ENCODE measurements at regions not wholly inside any gene's neighbourhood (a gene's known extent, or its start where the extent isn't known, plus 50 kb on each side); places are given as distances from the start of the nearest gene placed in this dataset.
"Not testable (repeated sequence)": the region's sequence is repeated elsewhere in the genome, so short reads cannot be mapped to it uniquely, and the experiment has no call there.

DNA sequence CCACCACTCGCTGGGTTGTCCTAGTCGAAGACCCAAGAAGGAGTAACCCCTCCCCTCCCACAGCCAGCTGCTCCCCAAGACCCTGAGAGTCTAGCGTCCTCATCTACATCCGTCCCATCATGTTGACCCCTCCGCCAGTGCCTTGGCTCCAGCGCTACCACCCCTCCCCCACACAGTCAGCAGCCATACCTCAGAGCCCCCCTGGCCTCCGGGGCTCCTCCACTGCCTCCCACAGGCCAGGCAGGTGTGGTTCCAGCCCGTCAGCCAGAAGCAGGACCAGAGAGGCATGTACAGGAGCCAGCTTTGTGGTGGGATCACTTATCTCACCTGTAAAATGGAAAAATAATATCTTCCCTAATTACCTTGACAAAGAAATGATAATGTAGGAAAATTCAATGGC, 51.5 kb upstream of the PHF21B start:
- no peak for DNase-seq

DNA sequence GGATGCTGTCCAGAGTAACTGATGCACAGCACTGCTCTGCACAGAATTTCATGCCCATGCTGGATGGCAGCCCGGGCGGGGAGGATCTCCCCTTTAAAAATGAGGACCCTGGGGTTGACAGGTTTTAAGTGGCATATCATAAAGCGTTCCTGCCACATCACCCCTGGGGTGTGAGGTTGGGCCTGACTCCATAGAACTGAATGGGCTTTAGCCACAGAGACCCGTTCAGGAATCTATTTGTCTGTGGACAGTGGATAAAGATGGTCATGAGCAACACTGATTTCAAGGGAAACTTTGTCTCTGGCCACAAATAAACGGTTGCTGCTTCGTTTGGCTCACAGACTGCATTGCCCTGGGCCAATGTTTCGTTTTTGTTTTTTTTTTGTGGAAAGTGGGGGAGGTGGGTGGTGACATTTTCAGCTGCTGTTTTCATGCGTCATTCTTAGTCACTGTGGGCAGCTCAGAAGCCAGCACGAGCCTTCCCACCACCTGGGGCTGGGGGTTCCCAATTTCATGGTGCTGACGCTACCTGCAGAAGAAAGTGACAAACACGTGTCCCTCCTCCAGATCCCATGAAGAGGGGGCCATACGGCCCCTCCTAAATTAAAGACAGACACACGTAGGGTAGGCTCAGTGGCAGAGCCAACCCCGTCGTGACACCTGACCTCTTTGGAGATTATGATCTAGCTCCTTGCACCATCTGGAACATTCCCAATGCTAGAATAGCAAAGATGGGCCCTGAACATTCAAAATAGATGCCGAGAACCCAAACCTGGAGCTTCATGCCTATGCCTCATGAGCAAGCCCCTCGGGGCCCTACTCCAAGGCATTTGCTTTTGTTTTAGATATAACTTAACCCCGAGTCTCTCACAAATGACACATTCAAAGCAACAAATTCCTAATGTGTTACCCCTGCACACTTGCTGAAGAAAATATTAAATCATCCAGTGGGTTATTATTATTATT, 54.8 kb upstream of the PHF21B start:
- no peak for DNase-seq

DNA sequence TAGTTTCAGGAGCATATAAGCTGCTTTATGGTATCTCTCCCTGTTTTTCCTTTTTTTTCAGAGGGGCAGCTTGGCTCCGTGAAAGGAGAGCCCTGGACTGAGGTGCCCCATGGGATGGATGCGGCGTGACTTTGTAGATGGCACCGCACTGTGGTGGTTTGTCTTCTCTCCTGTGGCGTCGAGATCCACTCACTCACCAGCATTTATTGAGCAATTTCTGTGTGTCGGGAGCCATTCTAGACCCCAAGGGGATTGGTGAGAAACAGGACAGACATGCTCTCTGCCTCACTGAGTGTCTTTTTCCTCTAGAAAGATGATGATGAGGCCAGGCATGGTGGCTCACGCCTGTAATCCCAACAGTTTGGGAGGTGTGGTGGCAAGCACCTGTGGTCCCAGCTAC, 55.9 kb upstream of the PHF21B start:
- DNase-seq, result no peak

DNA sequence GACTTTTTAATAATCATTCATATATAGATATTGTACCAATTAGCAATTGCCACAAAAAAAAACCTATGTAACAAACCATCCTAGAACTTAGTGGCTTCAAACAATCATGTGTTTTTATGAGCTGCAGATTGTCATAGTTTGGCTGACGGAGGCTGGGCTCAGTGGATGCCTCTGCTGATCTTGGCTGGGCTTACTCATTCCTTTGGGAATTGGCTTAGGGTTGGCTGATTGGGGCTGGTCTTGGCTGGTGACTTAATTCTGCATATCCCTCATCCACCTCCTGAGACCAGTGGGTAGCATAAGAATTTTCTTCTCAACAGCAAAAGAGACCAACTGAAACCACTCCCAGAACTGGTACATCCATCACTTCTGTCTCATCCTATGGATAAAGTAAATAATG, 57.9 kb upstream of the PHF21B start:
- no peak for DNase-seq

DNA sequence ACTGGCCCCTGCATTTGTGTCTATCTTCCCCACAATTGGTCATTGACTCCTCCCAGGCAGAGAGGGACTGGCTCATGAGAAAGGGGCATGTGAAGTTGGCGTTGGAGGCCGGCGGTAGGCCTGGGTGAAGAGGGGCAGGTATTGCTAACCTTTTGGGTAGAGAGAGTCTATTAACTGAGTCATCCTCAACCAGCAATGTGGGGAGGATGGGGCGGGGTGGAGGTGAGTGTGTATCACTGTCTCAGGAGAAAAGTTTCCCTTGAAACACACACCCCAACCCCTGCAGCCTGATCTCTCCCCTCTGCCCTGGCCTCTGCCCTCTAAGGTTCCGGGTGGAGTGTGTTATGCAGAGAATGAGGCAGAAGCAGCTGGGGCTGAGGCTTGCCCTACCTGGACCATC, 60.1 kb upstream of the PHF21B start:
- no peak for DNase-seq

DNA sequence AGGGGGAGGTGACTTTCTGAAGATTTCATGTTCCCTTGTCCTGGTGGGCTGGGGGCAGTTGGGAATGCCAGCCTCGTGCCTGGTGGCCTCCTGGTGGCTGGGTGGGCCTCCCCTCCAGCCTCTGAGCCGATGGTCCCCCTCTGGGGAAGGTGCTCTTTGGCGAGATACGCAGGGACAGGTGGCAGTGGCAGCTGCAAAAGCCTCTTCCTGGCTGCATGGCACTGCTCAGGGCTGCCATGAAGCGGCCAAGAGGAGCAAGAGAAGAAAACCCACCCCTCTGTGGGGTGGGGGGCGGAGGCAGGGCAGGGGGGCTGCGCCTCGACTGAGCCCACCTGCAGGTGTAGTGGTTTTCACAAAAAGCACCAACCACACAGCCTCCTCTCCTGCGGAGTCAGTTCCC, 61.8 kb upstream of the PHF21B start:
- no peak for DNase-seq

DNA sequence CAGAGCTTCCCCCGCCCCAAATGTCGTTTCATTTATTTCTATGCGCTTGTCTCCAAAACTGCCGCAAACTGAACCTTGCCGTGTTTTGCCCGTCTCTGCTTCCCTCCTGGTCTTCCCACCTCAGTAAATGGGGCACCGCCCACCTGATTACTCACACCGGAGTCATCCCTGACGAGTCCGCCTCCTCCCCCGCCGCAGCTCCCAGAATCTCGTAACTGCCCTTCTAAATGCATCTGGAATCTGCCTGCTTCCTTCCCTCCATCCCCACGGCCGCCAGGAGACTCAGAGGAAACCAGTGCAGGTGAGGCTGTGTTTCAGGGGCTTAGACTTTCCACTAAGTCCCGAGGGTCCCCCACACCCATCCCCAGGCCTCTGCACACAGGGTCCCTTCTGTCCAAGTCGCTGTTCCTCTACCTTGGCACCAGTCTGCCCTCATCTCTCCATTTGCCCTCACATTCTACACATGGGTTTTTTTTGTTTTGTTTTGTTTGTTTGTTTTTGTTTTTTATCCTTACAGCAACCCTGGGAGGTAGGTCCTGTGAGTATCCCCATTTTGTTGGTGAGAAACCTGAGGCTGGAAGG, 62.6 kb upstream of the PHF21B start:
- no peak for DNase-seq

DNA sequence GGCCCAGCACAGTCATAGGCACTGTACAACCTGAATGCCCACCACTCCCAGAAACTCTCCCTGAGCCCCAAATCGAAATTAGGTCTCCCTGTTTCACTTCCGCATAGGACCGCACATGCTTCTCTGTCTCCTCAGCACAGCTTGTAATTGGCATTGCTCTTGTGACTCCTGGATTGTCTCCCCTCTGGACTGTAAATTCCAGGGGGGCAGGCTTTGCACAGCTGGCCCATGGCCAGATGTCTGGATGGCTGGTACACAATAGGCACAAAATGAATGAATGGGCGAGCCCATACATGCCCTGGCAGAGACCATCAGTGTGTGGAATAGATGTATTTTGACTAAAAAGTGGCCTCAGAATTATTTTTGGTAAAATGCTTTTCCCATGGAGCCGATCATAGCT, 63.3 kb upstream of the PHF21B start:
- DNase-seq, result no peak

DNA sequence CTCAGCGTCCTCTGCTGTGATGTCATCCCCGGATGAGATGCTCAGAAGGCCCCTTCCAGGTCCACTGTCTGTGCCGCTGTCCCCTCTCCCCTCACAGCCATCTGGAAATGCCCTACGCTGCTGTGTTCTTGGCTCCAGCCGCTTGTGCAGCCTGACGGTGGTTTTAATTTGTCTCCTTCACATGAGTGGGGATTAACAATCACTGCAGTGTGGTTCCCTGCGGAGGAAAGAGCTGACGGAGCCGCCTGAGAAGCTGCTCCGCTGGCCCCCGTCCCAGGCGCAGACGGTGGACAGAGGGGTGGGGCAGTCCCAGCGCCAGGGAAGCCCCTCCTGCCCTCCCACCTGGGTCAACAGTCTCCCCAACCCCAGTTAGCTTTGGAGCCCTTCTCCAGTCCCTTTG, 67.5 kb upstream of the PHF21B start:
- DNase-seq, result no peak

DNA sequence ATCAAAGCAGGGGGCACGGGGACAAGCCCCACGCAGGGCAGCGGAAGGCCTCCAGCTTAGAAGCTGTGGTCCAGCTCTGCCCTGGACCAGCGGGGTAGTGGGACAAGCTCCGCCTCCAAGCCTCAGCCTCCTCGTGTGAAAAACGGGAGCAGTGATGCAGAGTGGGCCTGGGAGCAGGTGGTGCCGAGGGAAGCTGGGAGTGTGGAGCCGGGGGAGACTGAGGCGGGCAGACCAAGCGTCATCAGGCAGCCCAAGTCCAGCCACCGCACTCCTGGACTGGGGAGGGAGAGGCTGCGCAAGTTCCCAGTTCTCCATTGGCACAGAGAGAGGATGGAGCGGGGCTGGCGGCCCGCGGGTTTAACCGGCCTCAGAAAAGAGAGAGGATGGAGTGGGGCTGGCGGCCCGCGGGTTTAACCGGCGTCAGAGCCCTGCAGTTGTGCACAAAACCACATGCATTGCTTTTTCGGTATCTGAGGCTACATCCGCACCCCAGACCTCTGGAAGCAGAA, 68.1 kb upstream of the PHF21B start:
- no peak for DNase-seq

DNA sequence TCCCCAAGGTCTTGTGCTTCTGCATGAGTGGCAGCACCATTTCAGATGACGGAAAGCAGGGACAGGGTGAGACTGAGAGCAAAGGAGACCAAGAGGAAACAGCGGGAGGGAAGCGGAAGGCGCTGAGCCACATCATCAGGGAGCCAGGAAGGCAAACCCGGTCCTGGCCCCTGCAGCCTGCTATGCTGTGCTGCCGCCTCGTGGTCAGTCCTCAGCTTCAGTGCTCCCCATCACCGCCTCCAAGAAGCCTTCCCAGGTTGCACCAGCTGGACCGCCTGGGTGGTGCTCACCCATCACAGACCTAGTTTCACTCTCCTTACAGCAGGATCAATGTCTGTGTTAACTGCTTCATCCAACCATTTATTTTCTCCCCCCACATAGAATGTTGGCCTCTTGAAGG, 73.0 kb upstream of the PHF21B start:
- DNase-seq, result no peak

DNA sequence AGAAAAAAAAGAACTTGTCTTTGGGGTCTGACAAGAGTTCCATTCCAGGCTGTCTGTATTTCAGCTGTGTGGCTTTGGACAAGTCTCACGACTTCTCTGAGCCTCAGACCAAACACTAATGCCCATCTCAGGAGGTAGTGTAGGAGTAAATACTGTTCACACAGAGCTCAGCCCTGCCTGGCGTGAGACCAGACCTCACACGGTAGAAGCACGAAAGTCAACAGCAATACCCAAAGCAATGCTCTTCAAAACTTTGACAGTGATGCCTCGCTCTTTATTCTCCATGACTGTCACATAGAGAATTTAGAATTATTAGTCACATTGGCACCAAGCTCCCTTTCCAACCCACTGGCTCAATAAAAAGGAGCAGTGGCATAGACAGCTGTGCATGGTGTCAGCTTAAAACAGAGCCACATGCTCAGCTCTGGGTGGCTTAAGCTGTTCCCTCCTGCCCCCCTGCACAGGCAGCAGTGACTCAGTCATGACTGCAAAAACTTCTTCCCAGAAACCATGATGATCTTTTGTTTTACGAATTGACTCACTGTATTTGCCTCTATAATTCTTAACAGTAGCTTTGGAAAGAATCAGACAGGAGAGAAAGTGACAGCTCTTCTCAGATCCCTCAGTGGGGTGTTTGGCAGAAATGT, 74.0 kb upstream of the PHF21B start:
- no peak for DNase-seq

DNA sequence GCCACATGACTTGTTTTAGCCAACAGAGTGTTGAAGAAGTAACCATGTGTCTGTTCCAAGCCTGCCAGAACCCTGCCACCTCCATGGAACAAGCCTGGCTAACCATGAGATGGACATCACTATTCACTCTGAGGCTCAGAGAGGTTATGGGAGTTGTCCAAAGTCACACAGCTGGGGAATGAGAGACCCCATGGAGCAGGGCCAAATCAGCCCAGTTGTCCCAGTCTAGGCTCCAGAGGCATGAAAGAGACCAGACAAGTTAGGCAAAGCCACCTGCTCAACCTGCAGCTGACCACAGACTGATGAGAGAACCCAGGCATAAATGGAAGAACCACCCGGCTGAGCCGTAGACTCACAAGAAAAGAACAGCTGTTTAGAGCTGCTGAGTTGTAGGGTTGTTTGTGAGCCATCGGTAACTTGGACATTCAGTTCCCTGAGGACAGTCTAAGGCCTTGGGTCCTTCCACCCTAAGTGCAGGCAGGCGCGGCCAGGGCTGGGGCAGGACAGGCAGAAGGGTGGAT, 74.7 kb upstream of the PHF21B start:
- no peak for DNase-seq

DNA sequence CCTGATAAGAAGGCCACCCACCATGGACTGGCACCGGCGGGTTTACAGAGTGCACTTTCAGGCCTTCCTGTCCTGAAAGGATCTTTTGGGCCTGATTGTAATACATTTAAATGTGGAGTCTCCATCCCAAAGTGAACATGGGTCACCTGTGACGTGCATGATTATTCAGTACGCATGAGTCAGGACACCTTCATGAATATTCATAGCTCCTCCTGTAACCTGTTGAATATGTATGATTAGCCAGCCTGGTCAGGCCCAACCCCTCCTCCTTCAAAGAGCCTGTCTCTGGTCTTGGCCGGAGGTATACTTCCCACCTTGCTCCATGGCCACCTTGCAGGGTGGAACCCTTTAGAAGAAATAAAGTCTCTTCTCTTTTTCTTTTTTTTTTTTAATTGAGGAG, 75.9 kb upstream of the NUP50 start:
- no peak for DNase-seq

DNA sequence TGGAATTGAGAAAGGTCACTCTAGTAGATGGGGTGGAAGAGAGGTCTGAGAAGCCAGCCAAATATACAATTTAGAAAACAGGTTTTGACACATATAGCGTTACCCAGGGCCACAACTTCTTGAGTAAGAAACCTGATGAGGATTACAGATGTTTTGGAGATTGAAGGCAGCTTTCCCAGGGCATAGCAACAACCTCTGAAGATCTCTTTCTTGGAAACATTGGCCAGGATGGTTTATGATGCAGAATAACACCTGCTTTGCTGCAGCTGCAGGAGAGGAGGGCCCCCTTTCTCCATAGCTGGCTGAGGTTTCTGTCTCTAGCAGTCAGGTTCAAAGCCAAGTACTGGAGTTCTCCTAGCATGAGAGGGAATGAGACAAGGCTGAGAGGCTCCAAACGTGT, 75.1 kb upstream of the NUP50 start:
- no peak for DNase-seq

DNA sequence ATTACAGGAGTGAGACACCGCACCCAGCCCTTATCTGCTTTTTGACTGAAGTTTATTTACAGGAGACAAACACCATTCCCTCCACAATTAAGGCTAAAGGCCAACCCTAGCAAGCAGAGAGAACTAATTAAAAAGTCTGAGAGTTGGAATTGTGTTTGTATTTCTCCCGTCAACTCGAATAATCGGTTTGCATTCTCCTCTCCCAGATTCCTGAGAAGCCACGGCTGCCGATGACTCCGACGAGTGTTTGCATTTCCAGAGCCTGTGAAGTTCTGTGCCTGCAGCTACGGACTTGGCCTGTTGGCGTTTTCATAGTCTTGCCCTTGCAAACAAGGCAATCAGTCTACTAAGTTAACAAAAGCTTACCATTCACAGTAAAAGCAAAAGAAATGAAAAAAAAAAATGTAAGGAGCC, 73.2 kb upstream of the NUP50 start:
- DNase-seq, result no peak

DNA sequence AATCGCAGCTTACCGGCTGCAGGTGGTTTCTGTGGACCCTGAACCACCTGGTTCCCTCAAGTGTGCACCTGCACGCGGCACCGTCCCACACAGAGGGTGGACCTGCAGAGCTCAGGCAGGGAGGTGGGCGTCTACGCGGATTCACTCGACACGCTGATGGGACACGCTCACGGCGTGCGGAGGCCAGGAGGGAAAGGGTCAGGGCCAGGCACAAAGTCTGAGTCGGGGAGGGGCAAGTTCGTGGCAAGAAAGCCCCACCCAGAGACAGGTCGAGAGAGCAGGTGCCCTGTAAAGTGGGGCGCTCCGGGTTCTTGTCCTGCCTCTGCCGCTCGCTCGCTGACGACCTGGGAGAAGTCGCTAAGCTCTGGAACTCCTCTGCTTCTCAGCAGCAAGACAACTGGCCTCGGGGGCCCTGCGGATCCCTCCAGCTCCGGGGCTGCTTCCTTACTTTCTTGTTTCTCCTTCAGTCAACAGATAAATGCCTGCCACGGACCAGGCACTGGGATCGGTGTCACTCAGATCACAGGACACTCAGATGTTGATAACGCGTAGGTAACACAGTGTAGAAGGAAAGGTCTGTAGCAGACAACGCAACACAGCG, 72.4 kb upstream of the NUP50 start:
- DNase-seq, result no peak

DNA sequence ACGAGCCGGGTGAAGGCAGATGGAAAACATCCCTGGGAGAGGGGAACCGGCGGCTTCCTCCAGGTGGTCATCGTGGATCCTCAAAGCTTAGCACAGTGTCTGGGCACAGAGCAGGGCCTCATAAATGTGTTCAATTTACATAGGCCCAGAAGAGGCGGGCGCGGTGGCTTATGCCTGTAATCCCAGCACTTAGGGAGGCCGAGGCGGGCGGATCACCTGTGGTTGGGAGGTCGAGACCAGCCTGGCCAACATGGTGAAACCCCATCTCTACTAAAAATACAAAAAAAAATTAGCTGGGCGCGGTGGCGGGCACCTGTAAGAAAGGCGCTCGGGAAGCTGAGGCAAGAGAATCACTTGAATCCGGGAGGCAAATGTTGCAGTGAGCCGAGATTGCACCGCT, 71.8 kb upstream of the NUP50 start:
- not testable (repeated sequence) for DNase-seq

DNA sequence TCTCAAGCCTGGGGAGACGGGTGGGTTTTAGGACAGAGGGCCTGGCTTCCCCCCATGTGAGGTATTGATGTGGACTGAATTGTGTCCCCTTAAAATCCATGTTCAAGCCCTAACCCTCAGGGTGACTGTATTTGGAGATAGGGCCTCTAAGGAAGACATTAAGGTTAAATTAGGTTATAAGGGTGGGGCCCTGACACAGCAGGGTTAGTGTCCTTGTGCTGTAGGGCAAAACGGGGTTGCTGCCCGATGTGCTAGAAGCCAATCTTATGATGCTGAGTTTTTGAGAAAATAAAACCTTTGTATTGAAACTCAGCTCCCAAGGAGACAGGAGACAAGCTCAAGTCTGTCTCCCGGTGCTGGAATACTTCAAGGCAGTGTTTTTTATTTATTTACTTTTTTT, 71.1 kb upstream of the NUP50 start:
- no peak for DNase-seq

DNA sequence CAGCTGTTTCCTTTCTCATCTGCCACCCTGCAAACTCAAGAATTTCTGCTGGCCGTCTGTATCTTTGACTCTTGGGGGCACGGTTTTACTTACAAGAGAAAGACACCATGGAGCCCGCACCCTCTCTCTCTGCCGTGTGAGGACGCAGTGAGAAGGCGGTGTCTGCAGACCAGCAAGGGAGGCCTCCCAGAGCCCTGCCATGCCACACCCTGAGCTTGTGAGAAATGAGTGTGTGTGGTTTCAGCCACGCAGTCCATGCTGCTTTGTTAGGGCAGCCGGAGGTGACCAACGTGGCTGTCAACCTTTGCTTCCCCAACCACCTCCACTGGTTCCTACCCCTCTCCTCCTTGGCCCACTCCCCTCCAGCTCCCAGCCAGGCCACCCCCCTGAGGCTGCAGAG, 70.1 kb upstream of the NUP50 start:
- DNase-seq, result no peak

DNA sequence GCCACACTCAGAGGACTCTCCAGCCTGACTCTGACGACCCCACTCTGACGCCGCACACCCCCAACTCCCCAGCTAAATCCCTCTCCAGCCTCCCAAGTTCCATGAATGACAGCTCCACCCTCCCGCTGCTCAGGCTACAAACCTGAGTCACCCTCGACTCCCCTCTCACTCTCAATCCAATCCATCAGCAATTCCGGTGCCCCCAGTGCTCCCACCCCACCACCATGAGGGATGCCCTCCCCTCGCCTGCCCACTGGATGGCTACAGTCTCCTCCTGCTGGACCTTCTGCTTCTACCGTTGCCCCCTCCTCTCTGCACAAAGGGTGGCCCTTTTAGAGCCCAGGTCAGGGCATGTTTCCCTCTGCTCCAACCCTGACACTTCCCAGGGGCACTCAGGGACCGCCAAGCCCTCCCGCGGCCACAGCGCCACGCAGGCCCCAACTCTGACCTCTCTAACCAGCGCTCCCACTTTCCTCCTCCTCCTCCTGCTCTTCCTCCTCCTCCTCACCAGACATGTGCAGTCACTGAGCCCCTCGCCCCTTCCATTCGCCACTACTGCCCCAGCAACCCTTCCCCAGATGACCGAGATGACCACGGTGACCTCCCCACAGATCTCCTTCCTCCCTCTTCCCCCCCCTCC, 69.5 kb upstream of the NUP50 start:
- DNase-seq, result no peak

DNA sequence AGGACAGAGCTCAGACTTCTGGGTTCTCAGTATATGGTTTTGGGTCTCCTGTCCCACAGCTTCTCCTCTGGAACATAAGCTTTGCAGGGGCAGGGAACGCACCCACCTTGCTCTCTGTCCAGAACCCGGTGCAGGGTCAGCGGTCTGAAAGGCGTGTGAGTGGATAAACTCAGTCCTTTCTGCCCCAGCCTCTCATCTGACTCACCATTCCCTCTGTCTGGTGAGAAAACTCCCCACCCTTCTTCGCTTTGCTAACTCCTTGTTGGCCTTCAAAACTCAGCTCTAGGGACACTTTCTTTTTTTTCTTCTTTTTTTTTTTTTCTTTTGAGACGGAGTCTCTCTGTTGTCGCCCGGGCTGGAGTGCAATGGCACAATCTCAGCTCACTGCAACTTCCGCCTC, 68.9 kb upstream of the NUP50 start:
- DNase-seq, result no peak
